ENCODE measurements at regions not wholly inside any gene's neighbourhood (a gene's known extent, or its start where the extent isn't known, plus 50 kb on each side); places are given as distances from the start of the nearest gene placed in this dataset.

DNA sequence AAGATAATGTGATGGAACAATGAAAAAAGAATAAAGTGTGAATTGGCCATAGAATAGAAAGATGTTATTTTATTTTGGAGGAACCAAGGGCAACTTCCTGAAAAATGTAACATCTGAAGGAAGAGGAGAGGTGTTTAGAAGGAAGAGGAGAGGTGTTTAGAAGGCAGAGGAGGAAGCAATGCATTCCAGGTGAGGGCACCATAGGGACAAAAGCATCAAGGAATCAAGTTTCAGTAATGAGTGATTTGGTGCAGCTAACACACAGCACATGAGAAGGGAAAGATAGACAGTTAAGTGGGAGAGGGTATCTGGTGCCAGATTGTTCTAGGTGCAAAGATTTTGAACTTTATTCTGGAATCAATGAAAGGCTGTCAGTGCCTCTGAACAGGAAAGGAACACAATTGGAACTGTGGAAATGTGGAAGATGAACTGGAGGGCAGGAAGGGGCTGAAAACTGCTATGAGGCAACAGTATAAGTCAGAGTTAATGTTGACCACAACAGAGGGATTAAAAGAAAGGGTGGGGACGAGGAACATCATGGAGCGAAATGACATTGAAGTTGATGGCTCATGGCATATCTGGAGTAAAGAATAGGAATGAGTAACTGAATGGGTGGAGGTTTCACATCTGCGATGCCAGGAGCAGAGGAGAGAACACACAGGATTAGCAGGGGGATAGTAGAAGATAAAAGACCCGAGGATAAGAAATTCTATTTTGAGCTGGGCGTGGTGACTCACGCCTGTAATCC, 326.6 kb downstream of the LRIG3 start:
- DNase-seq: no peak

GRCh38 chr12:58596381-58596780, 323.9 kb downstream of the LRIG3 start:
- DNase-seq: no peak

DNA sequence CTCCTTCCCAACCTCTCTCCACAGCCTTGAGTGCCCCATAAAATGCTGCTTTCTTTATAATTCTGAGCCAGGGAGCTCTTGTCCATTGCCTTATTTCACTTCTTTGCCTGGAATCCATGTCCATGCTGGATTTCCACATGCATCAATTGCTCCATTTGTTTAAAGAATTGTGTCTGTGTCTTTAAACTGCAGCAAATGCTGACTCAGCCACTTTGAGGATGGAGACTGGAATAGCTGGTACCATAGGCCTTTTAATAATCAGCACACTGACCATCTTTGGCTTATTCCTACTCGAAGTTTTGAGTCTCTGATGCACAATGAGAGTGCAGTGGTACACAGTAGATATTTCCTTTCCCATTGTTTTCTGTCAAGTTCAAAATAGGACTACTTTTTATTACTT, 318.8 kb downstream of the LRIG3 start:
- DNase-seq: no peak

GRCh38 chr12:58602179-58602578, 318.1 kb downstream of the LRIG3 start:
- DNase-seq: no peak

DNA sequence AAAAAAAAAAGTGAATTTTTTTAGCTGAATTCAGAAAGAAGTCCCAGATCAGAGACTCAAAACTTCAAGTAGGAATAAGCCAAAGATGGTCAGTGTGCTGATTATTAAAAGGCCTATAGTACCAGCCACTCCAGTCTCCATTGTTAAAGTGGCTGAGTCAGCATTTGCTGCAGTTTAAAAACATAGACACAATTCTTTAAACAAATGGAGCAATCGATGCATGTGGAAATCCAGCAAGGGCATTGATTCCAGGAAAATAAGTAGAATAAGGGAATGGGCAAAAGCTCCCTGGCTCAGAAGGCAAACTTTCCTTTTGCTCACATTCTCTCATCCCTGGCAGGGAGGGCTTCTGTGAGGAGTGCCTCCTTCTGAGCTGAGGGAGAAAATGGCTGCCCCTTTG, 317.6 kb downstream of the LRIG3 start:
- DNase-seq: no peak

- no peak for DNase-seq
Measured at GRCh38 chr12:58607805-58608204, 312.5 kb downstream of the LRIG3 start.

GRCh38 chr12:58608711-58609110, 311.6 kb downstream of the LRIG3 start:
- DNase-seq: no peak

DNA sequence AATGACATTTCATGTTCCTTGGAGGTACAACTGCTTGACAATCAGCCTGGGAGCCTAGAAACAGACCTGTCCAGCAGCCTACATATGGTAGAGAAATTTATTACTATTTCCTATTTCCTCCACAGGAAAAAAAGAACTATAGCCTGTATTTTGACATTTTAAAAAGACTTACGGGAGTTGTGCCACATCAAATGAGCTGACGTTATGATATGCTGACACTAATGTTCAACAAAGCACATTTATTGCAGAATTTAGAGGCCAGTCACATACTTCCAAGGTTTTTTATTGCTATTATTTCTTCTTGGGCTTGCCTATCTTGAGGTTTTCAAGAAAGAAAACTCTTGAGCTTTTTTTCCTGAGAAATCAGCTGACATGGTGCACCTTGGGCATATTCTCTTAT, 305.3 kb downstream of the LRIG3 start:
- DNase-seq: no peak

DNA sequence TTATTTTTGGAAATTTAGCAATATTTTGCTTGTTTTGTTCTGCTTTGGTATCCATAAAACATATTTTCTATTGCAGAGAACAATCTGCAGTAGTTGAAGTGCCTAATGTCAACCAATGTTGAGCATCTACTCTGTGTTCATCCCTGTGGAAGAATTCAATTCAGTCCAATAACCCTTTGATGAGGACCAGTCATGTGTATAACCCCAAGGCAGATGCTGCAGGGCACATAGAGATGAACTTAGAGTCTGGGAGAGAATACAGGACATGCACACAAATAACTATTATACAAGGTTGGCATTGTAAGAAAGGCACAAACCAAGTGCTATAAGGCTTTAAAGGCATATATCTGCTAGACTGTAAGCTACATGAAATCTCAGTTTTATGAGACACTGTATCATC, 304.7 kb downstream of the LRIG3 start:
- no peak for DNase-seq

- no peak for DNase-seq
Measured at GRCh38 chr12:58616618-58617017, 303.7 kb downstream of the LRIG3 start.

DNA sequence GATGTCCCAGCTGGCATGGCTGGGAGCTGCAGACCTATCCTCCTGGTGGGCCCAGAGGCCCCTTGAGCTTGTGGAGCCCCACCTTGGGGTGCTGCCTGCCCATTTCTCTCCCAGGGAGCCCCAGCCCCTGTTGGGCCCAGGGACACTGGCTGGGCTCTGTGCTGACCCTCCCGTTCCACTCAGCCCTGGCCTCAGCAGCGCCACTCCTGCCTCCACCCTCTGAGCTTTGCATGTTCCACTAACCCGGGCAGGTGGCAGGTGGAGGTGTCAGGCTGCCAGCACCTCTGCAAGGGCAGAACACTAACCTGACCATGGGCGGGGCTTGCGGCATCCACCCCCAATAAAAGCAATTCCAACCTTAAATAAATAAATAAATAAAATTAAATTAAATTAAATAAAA, 299.2 kb downstream of the LRIG3 start:
- DNase-seq: no peak

- DNase-seq: no peak
Measured at GRCh38 chr12:58629376-58629775, 290.9 kb downstream of the LRIG3 start.

- DNase-seq: no peak
Measured at GRCh38 chr12:58633479-58633878, 286.8 kb downstream of the LRIG3 start.

DNA sequence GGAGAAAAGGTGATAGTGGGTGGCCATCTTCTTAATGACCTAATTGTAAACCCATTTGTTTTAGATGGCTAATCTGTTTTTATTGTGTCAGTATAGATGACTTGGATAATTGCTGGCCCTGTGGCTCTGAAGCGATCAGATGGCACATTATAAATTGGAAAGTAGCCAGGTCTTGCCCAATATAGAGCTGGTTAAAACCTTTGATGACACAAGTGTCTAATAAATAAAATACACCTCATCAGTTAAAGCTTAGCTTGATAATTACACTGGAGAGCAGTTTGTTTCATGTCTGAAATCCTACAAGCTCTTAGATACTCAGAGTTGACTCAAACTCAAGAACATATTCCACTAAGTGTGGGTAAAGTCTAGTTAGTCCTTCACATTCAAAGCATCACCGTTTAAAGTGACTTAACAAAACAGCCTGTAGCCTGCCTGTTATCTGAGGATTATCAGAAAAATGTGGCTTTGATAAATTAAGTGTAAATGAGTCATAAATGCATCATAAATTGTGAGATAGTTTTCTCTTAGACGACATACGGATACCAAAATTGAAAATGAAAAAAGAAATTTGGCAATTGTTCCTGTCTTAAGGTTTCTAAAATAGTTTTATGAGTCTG, 280.9 kb downstream of the LRIG3 start:
- peak; percentile 78 to 88 for DNase-seq

- DNase-seq: no peak
Measured at GRCh38 chr12:58640314-58640713, 280.0 kb downstream of the LRIG3 start.

- no peak for DNase-seq
Measured at GRCh38 chr12:58645946-58646345, 274.4 kb downstream of the LRIG3 start.

DNA sequence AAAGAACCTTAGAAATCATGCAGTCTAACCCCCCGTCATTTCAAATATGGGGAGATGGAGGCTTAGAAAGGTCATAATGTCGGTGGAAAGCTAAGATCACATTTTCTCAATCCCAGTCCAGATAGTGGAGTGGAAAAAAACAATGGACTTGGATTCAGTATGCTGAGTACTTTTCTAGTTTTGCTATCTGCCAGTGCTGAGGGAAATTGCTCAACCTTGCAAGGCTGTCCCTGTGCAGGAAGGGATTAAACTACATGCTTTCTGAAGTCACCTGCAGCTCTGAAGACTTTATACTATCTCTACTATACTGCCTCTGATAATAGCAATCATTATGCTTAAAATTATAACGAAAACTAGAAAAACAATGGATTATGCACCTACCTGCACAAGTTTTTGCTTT, 272.8 kb downstream of the LRIG3 start:
- no peak for DNase-seq

GRCh38 chr12:58648176-58648575, 272.1 kb downstream of the LRIG3 start:
- DNase-seq: no peak

- no peak for DNase-seq
Measured at GRCh38 chr12:58651850-58652249, 268.5 kb downstream of the LRIG3 start.

GRCh38 chr12:58654021-58654420, 266.3 kb downstream of the LRIG3 start:
- DNase-seq: no peak

DNA sequence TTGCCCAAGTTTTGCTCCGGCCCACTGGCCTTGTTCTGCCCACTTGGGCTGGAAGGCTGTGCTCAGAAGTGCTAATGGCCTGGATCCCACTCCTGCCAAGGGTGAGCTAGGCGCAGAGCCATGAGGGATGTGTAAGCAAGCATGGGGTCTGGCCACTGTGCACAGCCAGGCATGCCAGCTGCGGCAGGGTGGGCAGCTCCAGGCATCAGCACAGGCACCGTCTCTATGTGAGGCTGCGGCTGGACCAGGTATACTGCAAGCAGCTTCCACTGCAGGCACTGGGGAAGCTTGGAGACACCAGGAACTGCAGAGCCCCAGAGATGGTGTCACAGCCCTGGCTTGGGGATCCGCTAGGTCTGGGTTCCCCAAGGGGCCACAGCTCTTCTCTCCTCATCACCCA, 264.9 kb downstream of the LRIG3 start:
- no peak for DNase-seq

DNA sequence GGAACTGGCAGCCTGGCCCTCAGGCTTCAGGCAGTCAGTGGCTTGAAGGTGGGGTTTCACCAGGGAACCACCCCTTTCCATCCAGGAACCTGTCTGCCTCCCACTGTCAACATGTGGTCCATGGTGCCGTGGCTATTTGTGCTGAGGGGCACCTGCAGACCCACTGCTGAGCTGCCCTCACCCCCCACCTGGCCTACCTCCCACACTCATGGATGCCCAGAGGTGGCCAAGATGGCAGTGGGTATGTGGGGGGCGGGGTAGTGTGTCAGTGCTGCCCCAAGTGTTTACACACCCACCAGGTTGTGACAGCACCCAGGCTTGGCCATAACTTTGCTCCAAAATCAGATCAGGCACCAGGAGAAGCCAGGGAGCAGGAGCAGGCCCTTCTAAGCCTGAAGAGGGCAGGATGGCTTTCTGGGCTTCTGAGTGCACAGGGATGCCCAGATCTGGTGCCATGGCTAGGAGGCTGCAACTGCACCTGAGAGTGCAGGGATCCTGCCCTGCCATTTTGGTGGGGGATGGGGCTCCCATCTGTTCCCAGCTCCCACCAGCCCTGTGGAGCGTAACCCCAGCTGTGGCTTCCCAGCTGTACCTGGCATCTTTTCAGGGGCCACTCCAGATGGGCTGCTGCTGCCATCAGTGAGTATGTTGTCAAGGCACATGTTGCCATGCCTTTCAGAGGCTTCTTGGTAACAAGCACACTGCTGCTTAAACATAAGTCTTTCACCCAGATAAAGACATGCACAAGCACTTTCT, 263.9 kb downstream of the LRIG3 start:
- peak; percentile 89 to 97 for DNase-seq

DNA sequence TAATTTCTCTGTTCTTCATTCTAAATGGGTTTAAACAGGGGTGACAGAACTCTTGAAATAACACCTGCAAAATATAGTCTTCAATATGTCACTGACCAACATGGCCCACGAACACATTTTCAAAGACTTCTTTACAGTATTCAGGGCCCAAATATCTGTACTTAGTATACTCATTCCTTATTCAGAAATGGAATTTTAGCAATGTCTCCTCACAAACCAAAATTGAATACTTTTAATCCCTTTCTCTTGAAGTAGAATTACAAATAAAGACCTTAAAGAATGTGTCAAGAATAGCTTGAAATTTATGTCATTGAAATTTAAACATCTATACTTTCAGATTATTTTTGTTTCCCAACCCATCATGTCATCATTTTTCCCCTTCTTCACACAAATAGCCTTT, 263.1 kb downstream of the LRIG3 start:
- peak in 1 of 2 experiments; percentile 67 for DNase-seq

- no peak for DNase-seq
Measured at GRCh38 chr12:58665375-58665774, 254.9 kb downstream of the LRIG3 start.
